ENCODE measurements at regions not wholly inside any gene's neighbourhood (a gene's known extent, or its start where the extent isn't known, plus 50 kb on each side); places are given as distances from the start of the nearest gene placed in this dataset.
"Not testable (repeated sequence)": the region's sequence is repeated elsewhere in the genome, so short reads cannot be mapped to it uniquely, and the experiment has no call there.

GRCh38 chr4:19197838-19198237 lies 1053.9 kb upstream of the SLIT2 start:
- not testable (repeated sequence) for DNase-seq

DNA sequence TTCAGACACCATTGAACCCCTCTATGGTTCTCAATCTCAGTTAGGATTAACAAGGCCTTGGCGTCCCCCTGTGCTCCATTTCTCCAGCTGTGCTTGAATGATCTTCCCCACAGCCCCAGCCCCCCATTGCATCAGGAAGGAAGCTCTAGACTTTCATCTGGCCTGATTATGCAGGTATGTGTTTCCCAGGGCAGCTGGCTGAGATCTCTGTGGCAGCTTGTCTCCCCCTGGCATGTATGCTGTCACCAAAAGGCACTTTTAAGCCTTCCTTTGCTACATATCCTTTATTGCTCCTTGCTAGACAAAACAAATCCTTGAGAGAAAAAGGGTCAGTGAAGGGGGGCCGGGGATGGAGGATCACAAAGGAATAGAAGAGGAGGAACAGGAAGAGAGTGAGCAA lies 1056.0 kb upstream of the SLIT2 start:
- no peak for DNase-seq

GRCh38 chr4:19194672-19195071 lies 1057.0 kb upstream of the SLIT2 start:
- DNase-seq, result no peak

DNA sequence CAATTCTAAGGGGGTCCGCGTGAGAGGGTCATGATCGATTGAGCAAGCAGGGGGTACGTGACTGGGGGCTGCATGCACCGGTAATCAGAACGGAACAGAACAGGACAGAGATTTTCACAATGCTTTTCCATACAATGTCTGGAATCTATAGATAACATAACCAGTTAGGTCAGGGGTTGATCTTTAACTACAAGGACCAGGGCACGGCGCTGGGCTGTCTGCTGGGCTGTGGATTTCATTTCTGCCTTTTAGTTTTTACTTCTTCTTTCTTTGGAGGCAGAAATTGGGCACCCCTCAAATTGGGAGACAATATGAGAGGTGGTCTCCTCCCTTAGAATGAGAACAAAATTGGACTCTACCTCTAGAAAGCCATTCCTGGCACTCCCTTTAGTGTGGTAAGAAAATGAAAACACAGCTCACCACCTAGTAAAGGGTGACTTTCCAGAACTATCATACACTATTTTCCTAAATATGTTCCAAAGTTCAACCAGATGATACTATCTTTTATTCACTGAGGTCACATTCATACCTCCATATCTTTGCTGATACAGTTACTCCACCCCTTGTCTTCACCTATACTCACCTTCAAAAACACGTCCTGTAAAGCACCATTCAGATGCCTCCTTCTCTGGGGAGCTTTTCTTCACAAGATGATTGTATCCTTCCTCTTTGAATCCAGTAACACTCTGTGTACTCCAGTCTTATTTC lies 1058.3 kb upstream of the SLIT2 start:
- DNase-seq, result no peak

GRCh38 chr4:19191979-19192650 lies 1059.6 kb upstream of the SLIT2 start:
- DNase-seq, result no peak

- DNase-seq, result no peak
These were observed 1064.0 kb upstream of the SLIT2 start for GRCh38 chr4:19187691-19188090.

- DNase-seq, result no peak
These were observed 1064.6 kb upstream of the SLIT2 start for GRCh38 chr4:19187096-19187495.

DNA sequence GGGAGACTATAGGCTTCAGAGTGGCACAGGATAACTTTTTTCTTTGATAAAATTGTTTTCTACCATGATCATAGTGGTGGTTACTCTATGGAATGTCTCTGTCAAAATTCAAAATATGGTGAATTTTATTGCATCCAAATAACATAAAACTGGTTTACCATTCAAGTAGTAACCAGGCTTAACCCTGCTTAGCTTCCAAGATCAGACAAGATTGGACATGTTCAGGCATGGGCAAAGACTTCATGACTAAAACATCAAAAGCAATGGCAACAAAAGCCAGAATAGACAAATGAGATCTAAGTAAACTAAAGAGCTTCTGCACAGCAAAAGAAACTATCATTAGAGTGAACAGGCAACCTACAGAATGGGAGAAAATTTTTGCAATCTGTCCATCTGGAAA lies 1070.1 kb upstream of the SLIT2 start:
- DNase-seq, result not testable (repeated sequence)

GRCh38 chr4:19178835-19179234 lies 1072.9 kb upstream of the SLIT2 start:
- DNase-seq, result no peak

GRCh38 chr4:19177616-19178015 lies 1074.1 kb upstream of the SLIT2 start:
- DNase-seq, result no peak

DNA sequence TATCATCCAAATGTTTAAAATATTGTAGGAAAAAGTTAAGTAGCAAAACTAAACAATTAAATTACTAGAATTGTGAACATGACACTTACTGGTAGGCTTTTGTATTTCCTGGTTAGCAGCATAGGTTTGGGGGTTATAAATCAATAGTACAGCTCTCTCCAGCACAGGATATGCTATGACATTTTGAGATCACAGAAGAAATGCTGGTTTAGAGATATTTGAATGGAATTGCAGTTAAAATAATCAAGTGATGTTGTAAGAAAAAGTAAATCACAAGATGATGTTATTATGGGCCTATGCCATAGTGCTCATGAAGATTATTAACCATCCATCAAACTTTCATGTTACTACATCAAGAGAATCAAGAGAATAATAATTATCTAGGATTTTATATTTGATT lies 1079.9 kb upstream of the SLIT2 start:
- no peak for DNase-seq

DNA sequence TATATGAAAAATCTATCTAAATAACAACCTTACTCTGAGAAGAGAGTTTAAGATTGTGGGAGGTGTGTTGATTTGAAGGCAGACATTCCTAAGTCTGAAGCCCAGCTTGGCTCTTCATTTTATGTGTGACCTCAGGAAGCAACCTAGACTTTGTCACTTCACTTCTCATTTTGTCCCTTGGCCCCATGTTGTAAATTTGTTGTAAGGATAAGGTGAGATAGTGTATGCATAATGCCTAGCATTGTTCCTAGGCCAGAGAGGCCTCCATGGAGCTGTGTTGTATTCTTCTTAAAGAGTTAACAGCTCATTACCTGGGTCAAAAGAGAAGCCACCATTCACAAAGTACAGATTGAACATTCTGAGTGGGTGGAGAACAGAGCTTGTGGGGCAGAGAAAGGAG lies 1084.4 kb upstream of the SLIT2 start:
- no peak for DNase-seq

GRCh38 chr4:19164334-19164733 lies 1087.4 kb upstream of the SLIT2 start:
- no peak for DNase-seq

- no peak for DNase-seq
These were observed 1091.8 kb upstream of the SLIT2 start for GRCh38 chr4:19159874-19160273.

GRCh38 chr4:19158107-19158809 lies 1093.4 kb upstream of the SLIT2 start:
- DNase-seq, result no peak

GRCh38 chr4:19156786-19157185 lies 1094.9 kb upstream of the SLIT2 start:
- no peak for DNase-seq

DNA sequence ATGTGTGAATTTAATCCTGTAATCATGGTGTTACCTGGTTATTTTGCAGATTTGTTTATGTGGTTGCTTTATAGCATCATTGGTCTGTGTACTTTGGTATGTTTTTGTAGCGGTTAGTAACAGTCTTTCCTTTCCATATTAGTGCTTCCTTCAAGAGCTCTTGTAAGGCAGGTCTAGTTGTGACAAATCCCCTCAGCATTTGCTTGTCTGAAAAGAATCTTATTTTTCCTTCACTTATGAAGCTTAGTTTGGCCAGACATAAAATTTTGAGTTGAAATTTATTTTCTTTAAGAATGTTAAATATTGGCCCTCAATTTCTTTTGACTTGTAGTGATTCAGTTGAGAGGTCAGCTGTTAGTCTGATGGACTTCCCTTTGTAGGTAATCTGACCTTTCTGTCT lies 1096.1 kb upstream of the SLIT2 start:
- DNase-seq, result no peak

DNA sequence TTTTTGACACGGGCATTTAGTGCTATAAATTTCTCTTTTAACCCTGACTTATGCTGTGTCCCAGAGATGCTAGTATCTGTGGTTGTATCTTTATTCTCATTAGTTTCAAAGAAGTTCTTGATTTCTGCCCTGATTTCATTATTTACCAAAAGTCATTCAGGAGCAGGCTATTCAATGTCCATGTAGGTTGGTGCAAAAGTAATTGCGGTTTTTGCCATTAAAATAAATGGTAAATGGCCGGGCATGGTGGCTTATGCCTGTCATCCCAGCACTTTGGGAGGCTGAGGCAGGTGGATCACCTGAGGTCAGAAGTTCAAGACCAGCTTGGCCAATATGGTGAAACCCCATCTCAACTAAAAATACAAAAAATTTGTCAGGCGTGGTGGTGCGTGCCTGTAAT lies 1097.4 kb upstream of the SLIT2 start:
- not testable (repeated sequence) for DNase-seq

DNA sequence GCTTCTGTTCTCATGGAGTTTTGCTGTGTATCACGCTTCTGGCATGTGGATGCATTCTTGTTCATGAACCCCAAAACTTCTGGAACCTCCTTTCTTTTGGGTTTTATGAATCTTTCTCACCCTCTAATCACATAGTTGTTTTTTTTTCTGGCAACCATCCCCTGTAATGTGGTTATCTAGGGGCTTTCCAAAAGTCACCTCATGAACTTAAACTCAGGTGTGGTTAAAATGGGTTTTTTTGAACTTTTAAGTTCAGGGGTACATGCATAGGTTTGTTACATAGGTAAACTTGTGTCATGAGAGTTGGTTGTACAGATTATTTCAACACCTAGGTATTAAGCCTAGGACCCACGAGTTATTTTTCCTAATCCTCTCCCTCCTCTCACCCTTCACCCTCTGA lies 1099.4 kb upstream of the SLIT2 start:
- DNase-seq, result no peak

- no peak for DNase-seq
These were observed 1100.0 kb upstream of the SLIT2 start for GRCh38 chr4:19151684-19152083.

DNA sequence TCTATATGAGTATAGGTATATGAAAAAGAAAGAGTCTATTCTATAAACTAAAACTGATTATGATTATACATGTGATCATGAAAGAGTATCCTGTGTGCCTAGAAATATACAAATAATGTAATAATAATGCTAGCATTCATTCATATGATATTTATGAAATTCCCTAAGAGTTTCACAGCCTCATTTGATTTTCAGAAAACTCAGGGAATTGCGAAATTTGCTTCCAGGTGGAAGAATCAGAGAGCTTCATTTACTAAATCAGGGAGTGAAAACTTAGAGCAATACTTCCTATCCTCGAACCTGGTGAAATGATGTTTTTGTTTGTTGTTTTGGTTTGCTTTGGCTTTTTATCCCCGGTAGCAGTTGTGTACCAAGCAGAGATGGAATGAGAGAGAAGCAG lies 1105.7 kb upstream of the SLIT2 start:
- DNase-seq, result no peak

GRCh38 chr4:19135895-19136633 lies 1114.5 kb upstream of the LCORL start:
- DNase-seq, result no peak

- no peak for DNase-seq
These were observed 1113.1 kb upstream of the LCORL start for GRCh38 chr4:19134685-19135084.

Data from C1 segment of cervical spinal cord (tissue), 14 donors.